ENCODE measurements at regions not wholly inside any gene's neighbourhood (a gene's known extent, or its start where the extent isn't known, plus 50 kb on each side); places are given as distances from the start of the nearest gene placed in this dataset.
"Not testable (repeated sequence)": the region's sequence is repeated elsewhere in the genome, so short reads cannot be mapped to it uniquely, and the experiment has no call there.

GRCh38 chr12:75685617-75686225, 174.3 kb upstream of the KRR1 start:
- DNase-seq (ENCODE audit: extremely low read depth in 1 of 2, low read depth in 1 of 2): no peak

GRCh38 chr12:75684678-75685616, 173.5 kb upstream of the KRR1 start:
- no peak for DNase-seq (ENCODE audit: extremely low read depth in 1 of 2, low read depth in 1 of 2)

- DNase-seq (ENCODE audit: extremely low read depth in 1 of 2, low read depth in 1 of 2): not testable (repeated sequence)
Measured at GRCh38 chr12:75683995-75684586, 172.7 kb upstream of the KRR1 start.

- DNase-seq (ENCODE audit: extremely low read depth in 1 of 2, low read depth in 1 of 2): no peak
Measured at GRCh38 chr12:75683220-75683619, 171.8 kb upstream of the KRR1 start.

- no peak for DNase-seq (ENCODE audit: extremely low read depth in 1 of 2, low read depth in 1 of 2)
Measured at GRCh38 chr12:75677522-75677921, 166.1 kb upstream of the KRR1 start.

GRCh38 chr12:75674393-75674792, 163.0 kb upstream of the KRR1 start:
- DNase-seq (ENCODE audit: extremely low read depth in 1 of 2, low read depth in 1 of 2): no peak

- no peak for DNase-seq (ENCODE audit: extremely low read depth in 1 of 2, low read depth in 1 of 2)
Measured at GRCh38 chr12:75672200-75672599, 160.8 kb upstream of the KRR1 start.

- no peak for DNase-seq (ENCODE audit: extremely low read depth in 1 of 2, low read depth in 1 of 2)
Measured at GRCh38 chr12:75670216-75670615, 158.8 kb upstream of the KRR1 start.

DNA sequence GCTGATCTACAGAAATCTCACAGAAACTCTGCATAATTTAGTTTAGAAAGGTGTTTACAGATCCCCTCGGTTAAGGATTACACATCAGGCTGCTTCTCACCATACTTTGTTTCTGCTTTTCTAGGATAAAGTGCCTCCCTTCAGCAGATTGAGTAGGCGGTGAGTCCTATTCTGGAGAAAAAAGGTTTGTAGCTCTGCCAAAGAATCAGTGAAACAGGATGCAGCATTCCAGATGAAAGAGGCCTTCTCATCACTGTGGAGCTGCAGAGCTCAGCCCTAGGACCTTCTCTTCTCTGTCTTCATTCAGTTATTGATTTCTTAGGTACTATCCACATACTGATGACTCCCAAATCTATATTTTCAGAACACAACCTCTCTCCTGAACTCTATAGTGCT, 155.5 kb upstream of the KRR1 start:
- no peak for DNase-seq (ENCODE audit: extremely low read depth in 1 of 2, low read depth in 1 of 2)

GRCh38 chr12:75666126-75666938, 154.9 kb upstream of the KRR1 start:
- no peak for DNase-seq (ENCODE audit: extremely low read depth in 1 of 2, low read depth in 1 of 2)

GRCh38 chr12:75665216-75665615, 153.8 kb upstream of the KRR1 start:
- no peak for DNase-seq (ENCODE audit: extremely low read depth in 1 of 2, low read depth in 1 of 2)

DNA sequence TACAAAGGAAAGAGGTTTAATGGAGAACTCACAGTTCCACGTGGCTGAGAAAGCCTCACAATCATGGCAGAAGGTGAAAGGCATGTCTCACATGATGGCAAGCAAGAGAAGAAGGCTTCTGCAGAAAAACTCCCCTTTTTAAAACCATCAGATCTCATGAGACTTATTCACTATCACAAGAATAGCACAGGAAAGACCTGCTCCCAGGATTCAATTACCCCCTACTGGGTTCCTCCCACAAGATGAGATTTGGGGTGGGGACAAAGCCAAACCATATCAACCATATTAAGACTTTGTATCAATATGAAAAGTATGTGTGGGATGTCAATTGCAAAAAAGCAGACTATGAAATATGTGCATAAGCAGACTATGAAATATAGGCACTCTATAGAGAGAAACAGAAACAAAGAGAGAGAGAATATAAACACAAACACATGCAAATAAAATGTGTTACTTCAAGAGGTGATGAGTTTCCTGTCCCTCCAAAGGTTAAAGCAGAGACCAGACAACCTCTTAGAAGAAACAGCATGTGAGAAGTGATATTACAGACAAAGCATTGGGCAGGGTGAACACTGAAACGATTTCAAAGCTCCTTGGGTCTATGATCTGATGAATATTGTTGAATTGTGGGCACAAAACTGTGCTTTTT, 151.2 kb upstream of the KRR1 start:
- DNase-seq (ENCODE audit: extremely low read depth in 1 of 2, low read depth in 1 of 2): no peak

DNA sequence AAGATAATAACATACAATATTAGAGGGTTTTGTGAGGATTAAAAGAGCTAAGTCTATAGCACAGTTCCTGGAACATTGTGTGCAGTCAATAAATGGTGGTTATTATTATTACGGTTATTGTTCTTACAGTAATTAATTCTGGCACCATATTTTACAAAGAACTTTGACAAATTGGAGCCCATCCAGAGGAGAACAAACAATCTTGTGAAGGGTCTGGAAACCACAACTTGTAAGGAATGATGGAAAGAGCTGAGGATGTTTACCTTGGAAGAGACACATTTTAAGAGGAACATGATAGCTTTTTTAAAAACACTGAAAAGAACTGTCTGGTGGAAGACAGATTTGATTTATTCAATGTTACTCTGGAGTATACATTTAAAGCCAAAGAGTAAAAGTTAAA, 150.5 kb upstream of the KRR1 start:
- no peak for DNase-seq (ENCODE audit: extremely low read depth in 1 of 2, low read depth in 1 of 2)

- no peak for DNase-seq (ENCODE audit: extremely low read depth in 1 of 2, low read depth in 1 of 2)
Measured at GRCh38 chr12:75660805-75661404, 149.5 kb upstream of the KRR1 start.

GRCh38 chr12:75660107-75660530, 148.7 kb upstream of the KRR1 start:
- DNase-seq (ENCODE audit: extremely low read depth in 1 of 2, low read depth in 1 of 2): peak in 1 of 2 donors; percentile 24

GRCh38 chr12:75658901-75659823, 147.8 kb upstream of the KRR1 start:
- no peak for DNase-seq (ENCODE audit: extremely low read depth in 1 of 2, low read depth in 1 of 2)

- no peak for DNase-seq (ENCODE audit: extremely low read depth in 1 of 2, low read depth in 1 of 2)
Measured at GRCh38 chr12:75658286-75658685, 146.9 kb upstream of the KRR1 start.

- no peak for DNase-seq (ENCODE audit: extremely low read depth in 1 of 2, low read depth in 1 of 2)
Measured at GRCh38 chr12:75657831-75658230, 146.4 kb upstream of the KRR1 start.

DNA sequence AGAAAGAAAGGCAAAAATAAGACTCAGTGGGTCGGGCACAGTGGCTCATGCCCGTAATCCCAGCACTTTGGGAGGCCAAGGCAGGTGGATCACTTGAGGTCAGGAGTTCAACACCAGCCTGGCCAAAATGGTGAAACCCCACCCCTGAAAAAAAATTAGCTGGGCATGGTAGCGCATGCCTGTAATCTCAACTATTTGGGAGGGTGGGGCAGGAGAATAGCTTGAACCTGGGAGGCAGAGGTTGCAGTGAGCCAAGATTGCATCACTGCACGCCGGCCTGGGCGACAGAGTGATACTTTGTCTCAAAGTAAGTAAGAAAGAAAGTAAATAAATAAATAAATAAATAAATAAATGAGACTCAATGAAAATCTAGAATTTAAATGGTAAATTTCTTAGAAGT, 145.9 kb upstream of the KRR1 start:
- not testable (repeated sequence) for DNase-seq (ENCODE audit: extremely low read depth in 1 of 2, low read depth in 1 of 2)
